BE2C (cell line): ENCODE measurements at regions not wholly inside any gene's neighbourhood (a gene's known extent, or its start where the extent isn't known, plus 50 kb on each side); places are given as distances from the start of the nearest gene placed in this dataset.

Source experiments
- DNase-seq: peaks from one replicate; pipeline ENCODE4 v3.0.0-alpha.2; 2020
- H3K27me3 ChIP-seq: fragments of 250-450 bp; sonication (Bioruptor Pico); 2 replicates; pipeline ENCODE4 v1.5.1; 2020; ENCODE audit warnings: mild to moderate bottlenecking
- H3K36me3 ChIP-seq: fragments of 250-450 bp; sonication (Bioruptor Pico); 2 replicates; pipeline ENCODE4 v1.5.1; 2020; ENCODE audit warnings: mild to moderate bottlenecking
- H3K4me1 ChIP-seq: fragments of 250-450 bp; sonication (Bioruptor Pico); 2 replicates; pipeline ENCODE4 v1.5.1; 2020
- H3K4me3 ChIP-seq: 2 replicates; pipeline ENCODE4 v1.5.1; 2011; ENCODE audit warnings: low read depth, low read length
- H3K9me3 ChIP-seq: fragments of 250-450 bp; sonication (Bioruptor Pico); 2 replicates; pipeline ENCODE4 v1.5.1; 2020
- TF ChIP-seq, protein P1 (sequence below): IDR thresholded peaks from 2 replicates; pipeline ENCODE4 v1.5.1; 2012; ENCODE audit warnings: mild to moderate bottlenecking, low read depth, low read length

DNA sequence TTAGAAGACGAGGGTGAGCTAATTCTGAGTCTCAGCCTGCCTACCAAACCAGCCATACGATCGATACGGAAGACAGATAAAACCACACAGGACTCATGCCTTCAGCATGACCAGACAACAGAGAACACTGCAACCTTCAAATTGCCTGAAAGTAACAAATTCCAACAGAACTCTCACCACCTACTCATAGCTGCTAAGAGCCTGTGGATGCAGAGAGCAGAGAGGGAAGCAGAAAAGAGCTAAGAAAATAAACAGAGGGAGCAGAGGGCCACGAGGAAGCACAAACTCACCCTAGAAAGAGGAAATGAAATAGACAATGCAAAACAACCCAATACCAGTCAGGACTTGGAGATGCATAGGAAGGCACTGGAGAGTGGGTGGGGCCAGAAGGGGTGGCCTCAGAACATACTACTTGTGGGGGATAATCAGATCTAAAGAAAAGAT lies 86.7 kb upstream of the TAS2R1 start:
- TF ChIP-seq, protein P1, sequence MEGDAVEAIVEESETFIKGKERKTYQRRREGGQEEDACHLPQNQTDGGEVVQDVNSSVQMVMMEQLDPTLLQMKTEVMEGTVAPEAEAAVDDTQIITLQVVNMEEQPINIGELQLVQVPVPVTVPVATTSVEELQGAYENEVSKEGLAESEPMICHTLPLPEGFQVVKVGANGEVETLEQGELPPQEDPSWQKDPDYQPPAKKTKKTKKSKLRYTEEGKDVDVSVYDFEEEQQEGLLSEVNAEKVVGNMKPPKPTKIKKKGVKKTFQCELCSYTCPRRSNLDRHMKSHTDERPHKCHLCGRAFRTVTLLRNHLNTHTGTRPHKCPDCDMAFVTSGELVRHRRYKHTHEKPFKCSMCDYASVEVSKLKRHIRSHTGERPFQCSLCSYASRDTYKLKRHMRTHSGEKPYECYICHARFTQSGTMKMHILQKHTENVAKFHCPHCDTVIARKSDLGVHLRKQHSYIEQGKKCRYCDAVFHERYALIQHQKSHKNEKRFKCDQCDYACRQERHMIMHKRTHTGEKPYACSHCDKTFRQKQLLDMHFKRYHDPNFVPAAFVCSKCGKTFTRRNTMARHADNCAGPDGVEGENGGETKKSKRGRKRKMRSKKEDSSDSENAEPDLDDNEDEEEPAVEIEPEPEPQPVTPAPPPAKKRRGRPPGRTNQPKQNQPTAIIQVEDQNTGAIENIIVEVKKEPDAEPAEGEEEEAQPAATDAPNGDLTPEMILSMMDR, result no peak
- no peaks in the 10 kb centered on the region for H3K36me3 ChIP-seq
- DNase-seq, result no peak
- no peaks in the 10 kb centered on the region for H3K27me3 ChIP-seq
- no peaks in the 10 kb centered on the region for H3K9me3 ChIP-seq
- H3K4me1 ChIP-seq, result peaks cover 9% of the 10 kb centered on the region
- no peak overlapping the region for H3K4me3 ChIP-seq

DNA sequence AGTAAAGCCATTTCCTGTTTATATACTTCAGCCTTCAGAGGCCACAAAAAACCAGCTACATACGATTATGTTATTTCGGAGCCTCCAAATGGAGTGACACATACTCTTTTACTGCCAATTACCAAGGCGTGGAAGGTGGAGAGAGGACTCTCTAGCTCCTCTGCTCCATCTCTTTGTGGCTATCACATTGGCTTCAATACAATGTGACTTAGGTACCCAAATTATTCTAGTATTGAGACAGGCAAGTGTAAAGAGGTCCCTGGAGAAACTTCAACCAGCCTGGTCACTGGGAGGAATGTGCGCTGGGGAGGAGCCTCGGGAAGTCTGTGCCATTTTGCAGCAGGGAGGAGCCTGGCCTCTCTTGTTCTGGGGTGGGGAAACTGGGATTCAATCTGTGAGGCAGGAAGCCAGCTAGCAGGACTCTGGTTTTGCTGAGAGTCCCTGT lies 85.8 kb upstream of the TAS2R1 start:
- no peaks in the 10 kb centered on the region for H3K36me3 ChIP-seq
- DNase-seq, result no peak
- TF ChIP-seq, protein P1, result no peak

DNA sequence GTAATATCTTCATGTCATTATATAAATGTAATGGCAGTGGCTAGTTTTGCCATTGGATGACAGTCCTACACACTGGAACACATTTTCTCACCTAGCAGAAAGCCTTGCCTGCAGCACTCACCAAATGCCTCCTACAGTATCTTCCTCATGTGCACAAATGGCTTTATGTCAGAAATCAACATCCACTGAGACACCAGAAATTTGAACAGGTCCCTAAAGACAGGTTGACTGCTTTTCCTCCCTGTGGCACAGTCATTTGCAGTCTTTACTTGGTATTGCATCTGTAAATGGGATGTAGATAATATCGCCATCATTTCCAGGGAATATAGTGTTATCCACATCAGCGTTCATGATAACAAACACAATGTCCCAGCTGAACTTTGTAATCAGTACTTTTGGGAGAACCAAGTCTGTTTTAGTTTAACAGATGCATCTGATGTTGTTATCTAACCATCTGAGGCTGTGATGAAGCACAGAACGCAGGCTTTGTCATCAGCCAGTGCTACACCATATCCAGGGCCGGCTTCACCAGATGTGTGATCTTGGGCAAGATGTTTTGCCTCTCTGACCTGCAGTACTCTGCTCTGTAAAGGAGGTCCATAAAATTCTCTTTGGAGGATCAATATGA lies 83.9 kb upstream of the TAS2R1 start:
- Histone ChIP-seq H3K4me1 (peaks cover 9% of the 10 kb centered on the region), H3K4me3 (no peak overlapping the region), H3K9me3 (no peaks in the 10 kb centered on the region), H3K36me3 (no peaks in the 10 kb centered on the region), H3K27me3 (no peaks in the 10 kb centered on the region)
- TF ChIP-seq, protein P1, result no peak
- peak; percentile 30 for DNase-seq

More for the DNA sequence above, 85.8 kb upstream of the TAS2R1 start:
- no peaks in the 10 kb centered on the region for H3K9me3 ChIP-seq
- H3K27me3 ChIP-seq, result no peaks in the 10 kb centered on the region
- no peak overlapping the region for H3K4me3 ChIP-seq
- H3K4me1 ChIP-seq, result peaks cover 9% of the 10 kb centered on the region

DNA sequence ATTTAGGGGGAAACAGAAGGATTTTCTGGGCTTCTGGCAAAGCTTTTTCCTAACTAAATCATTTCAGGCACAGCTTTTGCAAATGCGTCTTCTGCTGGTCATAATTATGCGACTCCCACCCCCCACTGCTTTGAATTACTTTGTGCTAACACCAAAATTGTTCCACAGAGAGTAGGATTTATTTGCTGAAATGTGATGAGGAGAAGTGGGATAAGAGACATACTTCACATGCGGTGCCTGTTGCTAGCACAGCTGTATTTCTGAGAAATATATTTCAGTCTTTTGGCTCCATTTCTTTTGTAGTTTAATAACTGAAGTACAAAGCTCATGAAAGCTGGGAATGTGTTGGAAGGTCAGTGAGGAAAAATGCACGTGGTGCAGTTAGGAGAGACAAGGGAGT lies 83.2 kb upstream of the TAS2R1 start:
- DNase-seq, result no peak
- H3K27me3 ChIP-seq, result no peaks in the 10 kb centered on the region
- peaks cover 9% of the 10 kb centered on the region for H3K4me1 ChIP-seq
- TF ChIP-seq, protein P1, result no peak
- H3K36me3 ChIP-seq, result no peaks in the 10 kb centered on the region
- no peaks in the 10 kb centered on the region for H3K9me3 ChIP-seq
- no peak overlapping the region for H3K4me3 ChIP-seq

DNA sequence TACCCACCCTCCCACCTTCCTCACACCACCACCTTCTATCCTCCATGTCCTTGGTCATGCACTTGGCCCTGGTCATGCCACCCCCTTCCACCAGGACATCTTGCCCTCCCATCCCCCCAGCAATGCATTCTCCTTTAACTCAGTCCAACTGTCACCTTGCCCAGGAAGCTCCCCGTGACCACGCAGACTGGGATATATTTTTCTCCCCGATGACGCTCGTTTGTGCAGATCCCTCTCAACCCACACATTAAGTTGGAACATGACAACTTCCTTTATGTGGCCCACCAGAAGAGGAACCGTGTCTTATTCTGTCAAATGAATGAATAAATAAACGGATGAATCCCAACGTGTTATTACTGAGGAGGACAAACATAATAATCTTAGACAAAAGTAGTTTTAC lies 82.8 kb upstream of the TAS2R1 start:
- no peaks in the 10 kb centered on the region for H3K9me3 ChIP-seq
- H3K27me3 ChIP-seq, result no peaks in the 10 kb centered on the region
- H3K36me3 ChIP-seq, result no peaks in the 10 kb centered on the region
- TF ChIP-seq, protein P1, result no peak
- DNase-seq, result no peak
- H3K4me3 ChIP-seq, result no peak overlapping the region
- H3K4me1 ChIP-seq, result peaks cover 9% of the 10 kb centered on the region

DNA sequence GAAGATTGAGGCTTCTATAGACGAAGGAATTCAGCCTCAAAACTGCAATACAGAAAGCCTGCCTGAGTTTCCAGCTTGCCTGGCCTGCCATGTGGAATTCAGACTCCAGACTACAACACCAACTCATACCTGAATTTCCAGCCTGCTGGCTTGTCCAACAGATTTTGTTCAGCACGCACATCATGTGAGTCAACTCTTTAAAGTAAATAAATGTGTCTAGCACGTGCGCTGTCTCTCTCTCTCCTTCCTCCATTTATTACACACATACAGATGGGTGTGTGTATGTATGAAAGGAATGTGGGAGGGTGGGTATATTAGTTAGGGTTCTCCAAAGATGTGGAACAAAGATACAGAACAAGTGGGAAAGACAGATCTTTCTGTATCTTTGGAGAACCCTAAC lies 82.4 kb upstream of the TAS2R1 start:
- DNase-seq, result no peak
- no peaks in the 10 kb centered on the region for H3K36me3 ChIP-seq
- H3K4me1 ChIP-seq, result peaks cover 9% of the 10 kb centered on the region
- no peaks in the 10 kb centered on the region for H3K9me3 ChIP-seq
- TF ChIP-seq, protein P1, result no peak
- H3K4me3 ChIP-seq, result no peak overlapping the region
- H3K27me3 ChIP-seq, result no peaks in the 10 kb centered on the region
